Esophagus muscularis mucosa (tissue), 4 donors: ENCODE measurements at regions not wholly inside any gene's neighbourhood (a gene's known extent, or its start where the extent isn't known, plus 50 kb on each side); places are given as distances from the start of the nearest gene placed in this dataset.

Experiments
- CTCF ChIP-seq, 3 experiments: fragments of 200-600 bp in 2 of 3; fragments of 450-650 bp in 1 of 3; sonication (generic) in 2 of 3; IDR thresholded peaks; one replicate each; pipeline ENCODE4 v1.5.1; 2017 to 2019; ENCODE audit warnings: antibody characterized with exemption in 3 of 3, mild to moderate bottlenecking in 2 of 3, moderate library complexity in 1 of 3
- EP300 ChIP-seq: sonication (generic); formaldehyde crosslinking; IDR thresholded peaks from one replicate; pipeline ENCODE4 v1.6.1; 2017; ENCODE audit warnings: antibody characterized with exemption
- POLR2A ChIP-seq: fragments of 450-650 bp; IDR thresholded peaks from one replicate; pipeline ENCODE4 v1.6.1; 2017; ENCODE audit warnings: antibody characterized with exemption, moderate library complexity, mild to moderate bottlenecking, low read depth

GRCh38 chr12:84712747-84713146 lies 199.9 kb downstream of the SLC6A15 start:
- TF ChIP-seq CTCF (IDR thresholded peaks at IDR 0.05) (no peak), POLR2A (no peak), EP300 (no peak)
